Epithelial cell of proximal tubule (primary cell): ENCODE measurements at regions not wholly inside any gene's neighbourhood (a gene's known extent, or its start where the extent isn't known, plus 50 kb on each side); places are given as distances from the start of the nearest gene placed in this dataset.
"Not testable (repeated sequence)": the region's sequence is repeated elsewhere in the genome, so short reads cannot be mapped to it uniquely, and the experiment has no call there.

Experiments used
- DNase-seq: peaks from one replicate; pipeline ENCODE4 v3.0.0-alpha.2; 2011; ENCODE audit warnings: low read depth
- H3K4me3 ChIP-seq: 2 replicates; pipeline ENCODE4 v1.5.1; 2011; ENCODE audit warnings: low read depth, mild to moderate bottlenecking, low read length
- TF ChIP-seq, protein P1 (sequence below): conservative IDR thresholded peaks from 2 replicates; pipeline ENCODE4 v1.5.1; 2012; ENCODE audit warnings: low read depth, mild to moderate bottlenecking, low read length

- no peak overlapping the region for H3K4me3 ChIP-seq
- DNase-seq = no peak
- TF ChIP-seq, protein P1, sequence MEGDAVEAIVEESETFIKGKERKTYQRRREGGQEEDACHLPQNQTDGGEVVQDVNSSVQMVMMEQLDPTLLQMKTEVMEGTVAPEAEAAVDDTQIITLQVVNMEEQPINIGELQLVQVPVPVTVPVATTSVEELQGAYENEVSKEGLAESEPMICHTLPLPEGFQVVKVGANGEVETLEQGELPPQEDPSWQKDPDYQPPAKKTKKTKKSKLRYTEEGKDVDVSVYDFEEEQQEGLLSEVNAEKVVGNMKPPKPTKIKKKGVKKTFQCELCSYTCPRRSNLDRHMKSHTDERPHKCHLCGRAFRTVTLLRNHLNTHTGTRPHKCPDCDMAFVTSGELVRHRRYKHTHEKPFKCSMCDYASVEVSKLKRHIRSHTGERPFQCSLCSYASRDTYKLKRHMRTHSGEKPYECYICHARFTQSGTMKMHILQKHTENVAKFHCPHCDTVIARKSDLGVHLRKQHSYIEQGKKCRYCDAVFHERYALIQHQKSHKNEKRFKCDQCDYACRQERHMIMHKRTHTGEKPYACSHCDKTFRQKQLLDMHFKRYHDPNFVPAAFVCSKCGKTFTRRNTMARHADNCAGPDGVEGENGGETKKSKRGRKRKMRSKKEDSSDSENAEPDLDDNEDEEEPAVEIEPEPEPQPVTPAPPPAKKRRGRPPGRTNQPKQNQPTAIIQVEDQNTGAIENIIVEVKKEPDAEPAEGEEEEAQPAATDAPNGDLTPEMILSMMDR = no peak
Measured at GRCh38 chrX:130502016-130502570, 100.3 kb downstream of the RBMX2 start.

- H3K4me3 ChIP-seq = no peak overlapping the region
- TF ChIP-seq, protein P1 = no peak
- no peak for DNase-seq
Measured at GRCh38 chrX:130504019-130504418, 102.2 kb downstream of the RBMX2 start.

DNA sequence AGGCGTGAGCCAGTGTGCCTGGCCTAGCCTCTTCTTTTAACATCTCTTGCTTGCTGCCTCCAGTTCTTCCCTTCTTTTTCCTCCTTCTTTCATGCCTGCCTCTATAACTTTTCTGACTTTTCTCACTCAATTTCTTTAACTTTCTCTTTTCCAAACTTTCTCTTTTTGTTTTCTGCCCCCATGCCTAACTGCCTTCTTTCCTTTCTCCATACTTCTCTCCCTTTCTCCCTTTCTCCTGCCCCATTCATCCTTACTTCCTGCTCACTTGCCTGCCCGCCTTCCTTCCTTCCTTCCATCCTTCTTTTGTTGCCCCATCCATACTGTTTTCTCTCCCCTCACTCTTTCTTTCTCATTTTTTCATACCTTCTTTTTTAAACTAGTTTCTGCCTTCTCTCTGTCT, 105.2 kb downstream of the RBMX2 start:
- TF ChIP-seq, protein P1 = no peak
- H3K4me3 ChIP-seq = no peak overlapping the region
- DNase-seq = no peak

DNA sequence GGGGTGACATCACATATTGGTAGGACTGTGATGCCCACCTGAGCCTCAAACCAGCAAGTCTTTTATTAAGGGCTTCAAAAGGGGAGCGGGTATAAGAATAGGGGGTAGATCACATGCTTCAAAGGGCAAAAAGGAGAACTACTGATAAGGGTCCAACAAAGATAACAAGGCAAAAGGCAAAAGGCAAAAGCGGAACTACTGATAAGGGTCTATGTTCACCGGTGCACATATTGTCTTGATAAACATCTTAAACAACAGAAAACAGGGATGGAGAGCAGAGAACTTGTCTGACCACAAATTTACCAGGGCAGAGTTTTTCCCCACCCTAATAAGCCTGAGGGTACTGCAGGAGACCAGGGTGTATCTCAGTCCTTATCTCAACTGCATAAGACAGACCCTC, 110.7 kb downstream of the RBMX2 start:
- DNase-seq, H3K4me3 ChIP-seq: not testable (repeated sequence)

DNA sequence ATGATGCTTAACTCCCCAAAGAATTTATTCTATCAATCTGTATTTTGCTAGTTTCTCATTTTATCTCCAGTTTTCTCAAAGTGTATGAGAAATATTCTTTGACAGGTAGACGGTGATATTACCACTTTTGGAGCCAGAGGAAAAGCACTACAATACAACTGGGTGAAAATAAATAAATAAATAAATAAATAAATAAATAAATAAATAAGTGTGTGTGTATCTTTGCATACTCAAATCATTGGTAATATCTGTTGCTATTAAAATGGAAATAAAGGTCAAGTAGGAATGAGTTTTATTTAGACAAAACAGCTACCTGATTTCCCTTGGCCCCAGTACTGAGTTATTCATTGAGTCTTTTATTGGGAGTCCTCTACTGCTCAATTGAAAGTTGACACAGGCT, 114.3 kb downstream of the RBMX2 start:
- TF ChIP-seq, protein P1 = no peak
- H3K4me3 ChIP-seq = no peak overlapping the region

DNA sequence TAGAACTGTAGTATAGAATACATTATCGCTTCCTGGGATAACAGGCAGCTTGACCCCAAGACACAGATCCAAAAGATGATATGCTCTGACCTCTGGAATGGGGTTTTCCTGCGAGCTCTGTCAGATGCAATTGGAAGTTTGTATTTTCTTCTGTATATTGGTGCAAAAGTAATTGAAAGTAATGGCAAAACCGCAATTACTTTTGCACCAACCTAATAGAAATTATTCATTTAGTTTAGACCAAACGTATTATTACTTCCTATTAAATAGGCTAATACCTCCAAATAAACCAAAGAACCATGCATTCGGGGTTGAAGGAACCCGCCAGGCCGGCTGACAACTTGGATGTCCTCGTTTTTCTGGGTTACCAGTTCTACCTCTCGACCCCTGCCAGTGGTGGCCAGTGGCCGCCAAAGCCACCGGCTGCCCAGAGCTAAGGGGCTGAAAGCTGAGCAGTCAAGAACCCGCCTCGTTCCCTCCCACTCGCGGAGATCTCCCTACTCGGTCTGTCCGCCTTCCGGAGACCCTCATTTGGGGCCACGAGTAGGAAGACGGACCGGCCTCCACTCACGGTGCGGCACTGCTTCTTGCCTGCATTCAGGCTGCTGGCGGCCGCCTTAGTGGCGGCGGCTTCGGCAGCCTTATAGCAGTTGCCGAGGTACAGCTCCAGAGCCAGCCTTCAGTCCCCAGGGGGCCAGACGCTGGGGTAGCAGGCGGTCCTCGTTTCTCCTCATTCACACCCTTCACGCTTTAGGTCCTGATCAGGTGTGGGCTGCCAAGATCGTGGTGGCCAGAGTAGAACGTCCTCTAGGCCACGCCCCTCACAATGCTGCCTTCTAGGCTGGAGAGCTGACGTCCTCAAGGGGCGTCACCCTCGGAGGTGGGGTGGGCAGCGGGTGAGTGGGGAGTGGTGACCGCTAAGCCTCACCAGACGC, 121.9 kb downstream of the RBMX2 start:
- TF ChIP-seq, protein P1 = no peak
- DNase-seq = no peak
- H3K4me3 ChIP-seq = peak overlapping the region; percentile 57

More for the DNA sequence above, 114.3 kb downstream of the RBMX2 start:
- DNase-seq = no peak

GRCh38 chrX:130524476-130525194, 122.8 kb downstream of the RBMX2 start:
- TF ChIP-seq, protein P1 = no peak
- DNase-seq = no peak
- H3K4me3 ChIP-seq = peak overlapping the region; percentile 57
